Psoas muscle (tissue), 7 donors: ENCODE measurements at regions not wholly inside any gene's neighbourhood (a gene's known extent, or its start where the extent isn't known, plus 50 kb on each side); places are given as distances from the start of the nearest gene placed in this dataset.

Experiments used
- ATAC-seq, 4 donors: fragments of 200-7000 bp; cut with Tn5 transposase; one replicate each; pipeline ENCODE4 v1.9.1; 2020; ENCODE audit warnings: moderate library complexity in 3 of 4, mild to moderate bottlenecking in 2 of 4
- DNase-seq, 2 donors: peaks; one replicate each; pipeline ENCODE4 v3.0.0-alpha.2; 2020
- H3K27ac ChIP-seq: fragments of 200-600 bp; one replicate; pipeline ENCODE4 v1.8.0; 2022
- H3K27me3 ChIP-seq, 3 donors: fragments of 200-600 bp in 1 of 3; one replicate each; pipeline versions ENCODE4 v1.6.1 to v1.8.0; 2013 to 2022; ENCODE audit warnings: low read length in 2 of 3, mild to moderate bottlenecking in 2 of 3, moderate library complexity in 1 of 3; ENCODE audit not compliant: insufficient read depth in 3 of 3
- H3K36me3 ChIP-seq, 2 donors: fragments of 200-600 bp in 1 of 2; one replicate each; pipeline versions ENCODE4 v1.6.1 to v1.8.0; 2013 to 2022; ENCODE audit warnings: low read depth in 1 of 2, mild to moderate bottlenecking in 1 of 2, moderate library complexity in 1 of 2; ENCODE audit not compliant: insufficient read depth in 1 of 2
- H3K4me1 ChIP-seq: fragments of 200-600 bp; one replicate; pipeline ENCODE4 v1.8.0; 2022
- H3K4me3 ChIP-seq: fragments of 200-600 bp; one replicate; pipeline ENCODE4 v1.8.0; 2022; ENCODE audit warnings: mild to moderate bottlenecking
- H3K9me3 ChIP-seq: fragments of 200-600 bp; one replicate; pipeline ENCODE4 v1.8.0; 2022
- CTCF ChIP-seq: fragments of 200-600 bp; IDR thresholded peaks from one replicate; pipeline ENCODE4 v1.8.0; 2022; ENCODE audit warnings: antibody characterized with exemption
- WGBS, 3 donors: extraction: QIAGEN DNeasy Blood & Tissue Kit; methylation state at CpG; one replicate each; pipeline versions ENCODE4 v1.1.6 to v1.1.7; 2013; 5-methylcytosine and 5-hydroxymethylcytosine counted together
- intact Hi-C, 2 donors: fragments of 100-400 bp; cut with DNase I; formaldehyde crosslinking; loops; one replicate each; pipeline versions ENCODE4 v1.11.0 to v1.14.2; 2022
- donor health status: healthy with polysubstance abuse.
- donor health status: DM: no; HTN: no; CAD: no; lungs with moderate emphysema.
- donor health status: Bipolar disorder and iron deficiency.
- donor health status: healthy.
- donor health status: DM: yes; HTN: yes; CAD: no.
- donor health status: DM: no; HTN: no; CAD: no.
- donor health status: DM: yes; HTN: yes; CAD: no.

- intact Hi-C loops = no loop called here
These were observed 54.2 kb downstream of the TMEM100 start for GRCh38 chr17:55668312-55668920.

GRCh38 chr17:55666806-55667205 is 55.9 kb downstream of the TMEM100 start:
- Histone ChIP-seq H3K27ac (no peak overlapping the region), H3K4me3 (no peak overlapping the region), H3K4me1 (no peaks in the 10 kb centered on the region), H3K36me3 (no peaks in the 10 kb centered on the region), H3K9me3 (no peaks in the 10 kb centered on the region), H3K27me3 (no peaks in the 10 kb centered on the region)
- no peak for DNase-seq
- no peak for ATAC-seq
- intact Hi-C loops = no loop called here
- 79 to 81% (median 80%) methylated on average over 2 of the region's 2 CpGs for WGBS, 3 donors
- no peak for TF ChIP-seq CTCF

More at GRCh38 chr17:55668312-55668920, 54.2 kb downstream of the TMEM100 start:
- no peaks in the 10 kb centered on the region for H3K27me3 ChIP-seq
- ATAC-seq (no peak), DNase-seq (no peak)
- no peaks in the 10 kb centered on the region for H3K4me1 ChIP-seq
- H3K4me3 ChIP-seq = no peak overlapping the region
- no peaks in the 10 kb centered on the region for H3K36me3 ChIP-seq
- 58 to 60% (median 59%) methylated on average over 3 of the region's 3 CpGs for WGBS, 3 donors
- H3K9me3 ChIP-seq = no peaks in the 10 kb centered on the region
- no peak overlapping the region for H3K27ac ChIP-seq
- no peak for TF ChIP-seq CTCF

GRCh38 chr17:55664287-55664686 is 58.4 kb downstream of the TMEM100 start:
- DNase-seq (no peak), ATAC-seq (no peak)
- Histone ChIP-seq H3K9me3 (no peaks in the 10 kb centered on the region), H3K27ac (no peak overlapping the region), H3K36me3 (no peaks in the 10 kb centered on the region), H3K27me3 (no peaks in the 10 kb centered on the region), H3K4me1 (no peaks in the 10 kb centered on the region), H3K4me3 (no peak overlapping the region)
- TF ChIP-seq CTCF = no peak
- 78 to 81% (median 80%) methylated on average over 3 of the region's 3 CpGs for WGBS, 3 donors
- intact Hi-C loops = no loop called here

- TF ChIP-seq CTCF = no peak
- Histone ChIP-seq H3K4me3 (no peak overlapping the region), H3K9me3 (no peaks in the 10 kb centered on the region), H3K27ac (no peak overlapping the region), H3K36me3 (no peaks in the 10 kb centered on the region), H3K4me1 (no peaks in the 10 kb centered on the region), H3K27me3 (no peaks in the 10 kb centered on the region)
- intact Hi-C loops = no loop called here
- ATAC-seq = no peak
- no peak for DNase-seq
These were observed 59.3 kb downstream of the TMEM100 start for GRCh38 chr17:55663400-55663799.
